PC-9 (cell line): ENCODE measurements at regions not wholly inside any gene's neighbourhood (a gene's known extent, or its start where the extent isn't known, plus 50 kb on each side); places are given as distances from the start of the nearest gene placed in this dataset.
"Not testable (repeated sequence)": the region's sequence is repeated elsewhere in the genome, so short reads cannot be mapped to it uniquely, and the experiment has no call there.

ENCODE experiments used
- CTCF ChIP-seq: fragments of 200-600 bp; sonication (generic); conservative IDR thresholded peaks from 2 replicates; pipeline ENCODE4 v1.6.1; 2017; ENCODE audit warnings: mixed run types, antibody characterized with exemption, mild to moderate bottlenecking, moderate library complexity
- EZH2 ChIP-seq: fragments of 200-600 bp; sonication (generic); IDR thresholded peaks from 2 replicates; pipeline ENCODE4 v1.8.0; 2017; ENCODE audit warnings: antibody characterized with exemption, low read depth

DNA sequence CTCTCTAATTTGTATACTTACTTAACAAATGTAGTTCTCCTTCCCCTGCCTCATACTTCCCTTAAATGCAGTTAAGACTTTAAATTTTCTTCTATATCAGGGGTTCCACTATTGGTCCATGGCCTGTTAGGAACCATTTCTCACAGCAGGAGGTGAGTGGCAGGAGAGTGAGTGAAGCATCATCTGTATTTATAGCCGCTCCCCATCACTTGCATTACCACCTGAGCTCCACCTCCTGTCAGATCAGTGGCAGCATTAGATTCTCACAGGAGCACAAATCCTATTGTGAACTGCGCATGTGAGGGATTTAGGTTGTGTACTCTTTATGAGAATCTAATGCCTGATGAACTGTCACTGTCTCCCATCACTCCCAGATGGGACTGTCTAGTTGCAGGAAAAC, 72.1 kb upstream of the ALB start:
- not testable (repeated sequence) for TF ChIP-seq CTCF, EZH2
